IMR-90 (cell line): ENCODE measurements at regions not wholly inside any gene's neighbourhood (a gene's known extent, or its start where the extent isn't known, plus 50 kb on each side); places are given as distances from the start of the nearest gene placed in this dataset.

Source experiments
- ATAC-seq: fragments of 200-7000 bp; cut with Tn5 transposase; 2 replicates; pipeline ENCODE4 v1.9.1; 2020; ENCODE audit warnings: low read depth, mild to moderate bottlenecking, moderate library complexity
- BruUV-seq: library from RNA; stranded (reverse); fragments of 400-500 nt; replicated peaks from 2 replicates; lab custom pipeline; 2021; lab: Mats Ljungman, UMichigan
- CTCF ChIA-PET: fragments of 300-600 bp; formaldehyde crosslinking; extraction: SDS; loops from one replicate; lab custom pipeline; 2021; ENCODE audit warnings: antibody characterized with exemption; lab: Yijun Ruan, JAX
- POLR2A ChIA-PET: fragments of 300-600 bp; sonication (Branson Sonifier 250); formaldehyde crosslinking; loops from one replicate; lab custom pipeline; 2022; ENCODE audit warnings: antibody characterized with exemption; ENCODE audit not compliant: unreplicated experiment; lab: Charles Lee
- DNase-seq: peaks from one replicate; pipeline ENCODE4 v3.0.0; 2013
- H2AFZ ChIP-seq: replicated peaks from 2 replicates; pipeline ENCODE3; 2013; ENCODE audit warnings: low read length, mild to moderate bottlenecking; ENCODE audit not compliant: poor library complexity
- H2AK5ac ChIP-seq: 2 replicates; pipeline ENCODE4 v1.6.1; 2013; ENCODE audit warnings: low read depth, low read length, inconsistent platforms
- H2AK9ac ChIP-seq: replicated peaks from 2 replicates; pipeline ENCODE3; 2013; ENCODE audit warnings: mild to moderate bottlenecking, low read depth, low read length, moderate library complexity; ENCODE audit not compliant: poor library complexity
- H2BK120ac ChIP-seq: 2 replicates; pipeline ENCODE4 v1.6.1; 2013; ENCODE audit warnings: low read depth, low read length, inconsistent platforms
- H2BK15ac ChIP-seq: 3 replicates; pipeline ENCODE4 v1.6.1; 2013; ENCODE audit warnings: low read depth, low read length, inconsistent platforms
- H2BK20ac ChIP-seq: 2 replicates; pipeline ENCODE4 v1.6.1; 2013; ENCODE audit warnings: low read depth, mild to moderate bottlenecking, inconsistent platforms, low read length, moderate library complexity
- H2BK5ac ChIP-seq: 2 replicates; pipeline ENCODE4 v1.6.1; 2013; ENCODE audit warnings: mild to moderate bottlenecking, low read depth, low read length, inconsistent platforms; ENCODE audit not compliant: poor library complexity, severe bottlenecking
- H3K14ac ChIP-seq: replicated peaks from 2 replicates; pipeline ENCODE4 v1.6.1; 2013; ENCODE audit warnings: low read depth, low read length, inconsistent platforms
- H3K18ac ChIP-seq: 2 replicates; pipeline ENCODE4 v1.6.1; 2013; ENCODE audit warnings: low read depth, low read length, control low read depth
- H3K23ac ChIP-seq: 2 replicates; pipeline ENCODE4 v1.6.1; 2013; ENCODE audit warnings: low read depth, low read length, inconsistent platforms
- H3K27ac ChIP-seq: 2 replicates; pipeline ENCODE4 v1.5.1; 2013; ENCODE audit warnings: mild to moderate bottlenecking, control low read depth, low read length; ENCODE audit not compliant: insufficient read depth
- H3K27me3 ChIP-seq: 2 replicates; pipeline ENCODE4 v1.6.1; 2013; ENCODE audit warnings: low read length; ENCODE audit not compliant: control insufficient read depth, insufficient read depth
- H3K36me3 ChIP-seq: 2 replicates; pipeline ENCODE4 v1.6.1; 2013; ENCODE audit warnings: low read length, mixed read lengths; ENCODE audit not compliant: control insufficient read depth, insufficient read depth
- H3K4ac ChIP-seq: 2 replicates; pipeline ENCODE4 v1.6.1; 2013; ENCODE audit warnings: low read depth, low read length, inconsistent platforms
- H3K4me1 ChIP-seq: 2 replicates; pipeline ENCODE4 v1.6.1; 2013; ENCODE audit warnings: low read length, mixed read lengths; ENCODE audit not compliant: control insufficient read depth, insufficient read depth
- H3K4me2 ChIP-seq: 2 replicates; pipeline ENCODE4 v1.6.1; 2013; ENCODE audit warnings: low read depth, mild to moderate bottlenecking, control low read depth, low read length, moderate library complexity
- H3K4me3 ChIP-seq: 2 replicates; pipeline ENCODE4 v1.5.1; 2013; ENCODE audit warnings: low read depth, mild to moderate bottlenecking, control low read depth, low read length, moderate library complexity; ENCODE audit not compliant: insufficient read depth
- H3K56ac ChIP-seq: 2 replicates; pipeline ENCODE4 v1.6.1; 2013; ENCODE audit warnings: low read length, inconsistent platforms; ENCODE audit not compliant: insufficient read depth; ENCODE audit errors: extremely low read depth
- H3K79me1 ChIP-seq, 2 experiments: 2 replicates each; pipeline ENCODE4 v1.6.1; 2013; ENCODE audit warnings: low read length in 2 of 2, inconsistent platforms in 1 of 2, low read depth in 1 of 2
- H3K9ac ChIP-seq: 2 replicates; pipeline ENCODE4 v1.6.1; 2013; ENCODE audit warnings: low read depth, low read length, control low read depth
- H3K9me1 ChIP-seq: 2 replicates; pipeline ENCODE4 v1.6.1; 2013; ENCODE audit warnings: low read length, inconsistent platforms; ENCODE audit not compliant: insufficient read depth
- H3K9me3 ChIP-seq: 2 replicates; pipeline ENCODE4 v1.6.1; 2013; ENCODE audit warnings: low read length; ENCODE audit not compliant: control insufficient read depth, insufficient read depth
- H4K20me1 ChIP-seq: 2 replicates; pipeline ENCODE4 v1.6.1; 2013; ENCODE audit warnings: low read length, inconsistent platforms; ENCODE audit not compliant: insufficient read depth
- H4K5ac ChIP-seq: 2 replicates; pipeline ENCODE4 v1.6.1; 2013; ENCODE audit warnings: mild to moderate bottlenecking, low read depth, low read length, control low read depth
- H4K8ac ChIP-seq, 2 experiments: 2 replicates each; pipeline ENCODE4 v1.6.1; 2013; ENCODE audit warnings: low read depth in 2 of 2, low read length in 2 of 2, control low read depth in 1 of 2, inconsistent platforms in 1 of 2
- H4K91ac ChIP-seq: 2 replicates; pipeline ENCODE4 v1.6.1; 2013; ENCODE audit warnings: low read depth, low read length, inconsistent platforms; ENCODE audit not compliant: insufficient read depth
- BHLHE40 ChIP-seq: fragments of 150-350 bp; IDR thresholded peaks from 2 replicates; pipeline ENCODE4 v1.6.1; 2016; ENCODE audit warnings: mild to moderate bottlenecking, low read depth, low read length
- CEBPB ChIP-seq: IDR thresholded peaks from 2 replicates; pipeline ENCODE4 v1.6.1; 2012; ENCODE audit warnings: low read depth, low read length, improper control_type of control experiment
- CHD1 ChIP-seq: IDR thresholded peaks from 2 replicates; pipeline ENCODE4 v1.6.1; 2012; ENCODE audit warnings: low read depth, low read length, improper control_type of control experiment
- FOS ChIP-seq: fragments of 150-350 bp; IDR thresholded peaks from 2 replicates; pipeline ENCODE4 v1.6.1; 2016; ENCODE audit warnings: low read depth, low read length
- MAFK ChIP-seq: IDR thresholded peaks from 2 replicates; pipeline ENCODE4 v1.6.1; 2012; ENCODE audit warnings: low read depth, low read length, improper control_type of control experiment
- MAZ ChIP-seq: IDR thresholded peaks from 2 replicates; pipeline ENCODE4 v1.6.1; 2012; ENCODE audit warnings: low read depth, mild to moderate bottlenecking, low read length, improper control_type of control experiment, moderate library complexity, borderline replicate concordance
- MXI1 ChIP-seq: IDR thresholded peaks from 2 replicates; pipeline ENCODE4 v1.6.1; 2012; ENCODE audit warnings: low read depth, mild to moderate bottlenecking, low read length, moderate library complexity, borderline replicate concordance
- NFE2L2 ChIP-seq: fragments of 150-350 bp; IDR thresholded peaks from 2 replicates; pipeline ENCODE4 v1.6.1; 2016; ENCODE audit warnings: low read depth, mild to moderate bottlenecking, low read length
- POLR2A ChIP-seq: IDR thresholded peaks from 2 replicates; pipeline ENCODE4 v1.6.1; 2012; ENCODE audit warnings: mild to moderate bottlenecking, low read depth, low read length
- RAD21 ChIP-seq: IDR thresholded peaks from 2 replicates; pipeline ENCODE4 v1.6.1; 2012; ENCODE audit warnings: low read length, improper control_type of control experiment
- RCOR1 ChIP-seq: IDR thresholded peaks from 2 replicates; pipeline ENCODE4 v1.6.1; 2012; ENCODE audit warnings: mild to moderate bottlenecking, low read length, improper control_type of control experiment; ENCODE audit not compliant: insufficient replicate concordance
- RFX5 ChIP-seq: IDR thresholded peaks from 2 replicates; pipeline ENCODE4 v1.8.0; 2012; ENCODE audit warnings: low read depth, mild to moderate bottlenecking, low read length, moderate library complexity
- SMC3 ChIP-seq: fragments of 150-350 bp; IDR thresholded peaks from 2 replicates; pipeline ENCODE4 v1.6.1; 2016; ENCODE audit warnings: low read depth, mild to moderate bottlenecking, antibody characterized with exemption, low read length, moderate library complexity
- USF2 ChIP-seq: fragments of 150-350 bp; IDR thresholded peaks from 2 replicates; pipeline ENCODE4 v1.6.1; 2017; ENCODE audit warnings: mild to moderate bottlenecking, antibody characterized with exemption, low read length, low read depth
- WGBS, 2 experiments: methylation state at CpG; one replicate each; pipeline versions ENCODE4 v1.1.5 to v1.1.7; 2013; ENCODE audit warnings: missing lambda C conversion rate in 2 of 2; ENCODE audit not compliant: insufficient read length in 1 of 2; ENCODE audit errors: extremely low coverage in 2 of 2; 5-methylcytosine and 5-hydroxymethylcytosine counted together
- dilution Hi-C: fragments of 300-500 bp; cut with HindIII; formaldehyde crosslinking; loops from one replicate; pipeline ENCODE4 v1.14.3; 2018; ENCODE audit warnings: low sequenced_read_pairs; ENCODE audit not compliant: unreplicated experiment
- in situ Hi-C: fragments of 300-500 bp; cut with MboI; formaldehyde crosslinking; loops from 3 replicates; pipeline ENCODE4 v1.14.3; 2019; ENCODE audit warnings: low sequenced_read_pairs, inconsistent platforms, mixed read lengths
- intact Hi-C: fragments of 100-400 bp; cut with micrococcal nuclease; formaldehyde crosslinking; loops from 2 replicates; pipeline ENCODE4 v1.10.0; 2022
- TF ChIP-seq, protein P1 (sequence below): conservative IDR thresholded peaks from 2 replicates; pipeline ENCODE4 v1.5.1; 2012; ENCODE audit warnings: mild to moderate bottlenecking, low read depth, low read length, improper control_type of control experiment
- TF ChIP-seq, protein P2 (sequence below): fragments of 150-350 bp; IDR thresholded peaks from 2 replicates; pipeline ENCODE4 v1.6.1; 2016; ENCODE audit warnings: low read depth, mild to moderate bottlenecking, low read length, moderate library complexity, borderline replicate concordance

GRCh38 chr13:76067850-76068249 lies 431.7 kb downstream of the LMO7 start:
- Histone ChIP-seq H2AK9ac (no peak overlapping the region), H3K36me3 (no peaks in the 10 kb centered on the region), H2AFZ (no peak overlapping the region), H3K79me1 (no peaks in the 10 kb centered on the region), H3K9me3 (peaks cover 5% of the 10 kb centered on the region; the same call in 1 of the 2 replicates), H3K18ac (no peak overlapping the region), H4K5ac (no peak overlapping the region), H2BK15ac (no peak overlapping the region), H4K20me1 (no peaks in the 10 kb centered on the region), H3K4me3 (no peak overlapping the region), H2AK5ac (no peak overlapping the region), H2BK20ac (no peak overlapping the region), H3K9ac (no peak overlapping the region), H4K91ac (no peak overlapping the region), H4K8ac (no peak overlapping the region), H3K4me1 (no peaks in the 10 kb centered on the region), H3K4ac (no peak overlapping the region), H3K14ac (no peak overlapping the region), H3K27ac (no peak overlapping the region), H2BK5ac (no peak overlapping the region), H3K4me2 (no peak overlapping the region), H2BK120ac (no peak overlapping the region), H3K9me1 (no peaks in the 10 kb centered on the region), H3K23ac (no peak overlapping the region), H3K56ac (no peak overlapping the region), H3K27me3 (no peaks in the 10 kb centered on the region)
- ChIA-PET POLR2A (no interaction called here), CTCF (no interaction called here)
- ATAC-seq (no peak), DNase-seq (no peak)
- no TSS peak for BruUV-seq
- dilution Hi-C loops: no loop called here
- 67% methylated on average over 1 of the region's 3 CpGs; no CpG with 5 or more reads in 1 of the 2 experiments for whole genome bisulfite sequencing, 2 experiments
- TF ChIP-seq CEBPB: no peak
- no peak for TF ChIP-seq SMC3
- no peak for TF ChIP-seq RAD21
- no peak for TF ChIP-seq MAFK
- TF ChIP-seq NFE2L2: no peak
- TF ChIP-seq RFX5: no peak
- TF ChIP-seq MXI1: no peak
- TF ChIP-seq, protein P1, sequence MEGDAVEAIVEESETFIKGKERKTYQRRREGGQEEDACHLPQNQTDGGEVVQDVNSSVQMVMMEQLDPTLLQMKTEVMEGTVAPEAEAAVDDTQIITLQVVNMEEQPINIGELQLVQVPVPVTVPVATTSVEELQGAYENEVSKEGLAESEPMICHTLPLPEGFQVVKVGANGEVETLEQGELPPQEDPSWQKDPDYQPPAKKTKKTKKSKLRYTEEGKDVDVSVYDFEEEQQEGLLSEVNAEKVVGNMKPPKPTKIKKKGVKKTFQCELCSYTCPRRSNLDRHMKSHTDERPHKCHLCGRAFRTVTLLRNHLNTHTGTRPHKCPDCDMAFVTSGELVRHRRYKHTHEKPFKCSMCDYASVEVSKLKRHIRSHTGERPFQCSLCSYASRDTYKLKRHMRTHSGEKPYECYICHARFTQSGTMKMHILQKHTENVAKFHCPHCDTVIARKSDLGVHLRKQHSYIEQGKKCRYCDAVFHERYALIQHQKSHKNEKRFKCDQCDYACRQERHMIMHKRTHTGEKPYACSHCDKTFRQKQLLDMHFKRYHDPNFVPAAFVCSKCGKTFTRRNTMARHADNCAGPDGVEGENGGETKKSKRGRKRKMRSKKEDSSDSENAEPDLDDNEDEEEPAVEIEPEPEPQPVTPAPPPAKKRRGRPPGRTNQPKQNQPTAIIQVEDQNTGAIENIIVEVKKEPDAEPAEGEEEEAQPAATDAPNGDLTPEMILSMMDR: no peak
- TF ChIP-seq MAZ: no peak
- TF ChIP-seq CHD1: no peak
- TF ChIP-seq POLR2A: no peak
- TF ChIP-seq, protein P2, sequence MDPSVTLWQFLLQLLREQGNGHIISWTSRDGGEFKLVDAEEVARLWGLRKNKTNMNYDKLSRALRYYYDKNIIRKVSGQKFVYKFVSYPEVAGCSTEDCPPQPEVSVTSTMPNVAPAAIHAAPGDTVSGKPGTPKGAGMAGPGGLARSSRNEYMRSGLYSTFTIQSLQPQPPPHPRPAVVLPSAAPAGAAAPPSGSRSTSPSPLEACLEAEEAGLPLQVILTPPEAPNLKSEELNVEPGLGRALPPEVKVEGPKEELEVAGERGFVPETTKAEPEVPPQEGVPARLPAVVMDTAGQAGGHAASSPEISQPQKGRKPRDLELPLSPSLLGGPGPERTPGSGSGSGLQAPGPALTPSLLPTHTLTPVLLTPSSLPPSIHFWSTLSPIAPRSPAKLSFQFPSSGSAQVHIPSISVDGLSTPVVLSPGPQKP: no peak
- TF ChIP-seq USF2: no peak
- TF ChIP-seq BHLHE40: no peak
- TF ChIP-seq RCOR1: no peak
- TF ChIP-seq FOS: no peak
- in situ Hi-C loops: no loop called here
- intact Hi-C loops: no loop called here
